Right lobe of liver (tissue), 6 donors: ENCODE measurements at regions not wholly inside any gene's neighbourhood (a gene's known extent, or its start where the extent isn't known, plus 50 kb on each side); places are given as distances from the start of the nearest gene placed in this dataset.

ENCODE experiments used
- ATAC-seq, 4 donors: fragments of 200-7000 bp; cut with Tn5 transposase; one replicate each; pipeline ENCODE4 v1.9.1; 2020; ENCODE audit warnings: mild to moderate bottlenecking in 4 of 4, moderate library complexity in 4 of 4
- DNase-seq, 3 donors: peaks; one replicate each; pipeline ENCODE4 v3.0.0-alpha.2; 2020
- H3K27ac ChIP-seq, 3 donors: fragments of 200-600 bp; one replicate each; pipeline ENCODE4 v1.8.0; 2022
- H3K27me3 ChIP-seq, 2 donors: fragments of 200-600 bp; one replicate each; pipeline ENCODE4 v1.8.0; 2022
- H3K36me3 ChIP-seq, 4 donors: fragments of 200-600 bp; sonication (generic) in 1 of 4; one replicate each; pipeline versions ENCODE4 v1.5.1 to v1.8.0; 2017 to 2022; ENCODE audit warnings: control low read depth in 1 of 4
- H3K4me1 ChIP-seq, 4 donors: fragments of 200-600 bp; sonication (generic) in 1 of 4; one replicate each; pipeline versions ENCODE4 v1.5.1 to v1.8.0; 2017 to 2022; ENCODE audit warnings: control low read depth in 1 of 4
- H3K4me3 ChIP-seq, 3 donors: fragments of 200-600 bp; one replicate each; pipeline ENCODE4 v1.8.0; 2022
- H3K9me3 ChIP-seq, 4 donors: fragments of 200-600 bp; sonication (generic) in 1 of 4; one replicate each; pipeline versions ENCODE4 v1.5.1 to v1.8.0; 2017 to 2022; ENCODE audit warnings: control low read depth in 1 of 4
- CTCF ChIP-seq, 4 donors: fragments of 200-600 bp in 3 of 4; fragments of 450-650 bp in 1 of 4; IDR thresholded peaks; one replicate each; pipeline versions ENCODE4 v1.5.1 to v1.8.0; 2016 to 2022; ENCODE audit warnings: antibody characterized with exemption in 4 of 4, mild to moderate bottlenecking in 2 of 4
- POLR2A ChIP-seq: fragments of 450-650 bp; IDR thresholded peaks from one replicate; pipeline ENCODE4 v1.6.1; 2017; ENCODE audit warnings: antibody characterized with exemption, mild to moderate bottlenecking
- whole genome bisulfite sequencing: methylation state at CpG from one replicate; pipeline ENCODE4 v1.1.6; 2018; ENCODE audit warnings: low coverage, low lambda C conversion rate; ENCODE audit not compliant: insufficient coverage; ENCODE audit errors: missing lambda C conversion rate; 5-methylcytosine and 5-hydroxymethylcytosine counted together
- intact Hi-C, 2 donors: fragments of 100-400 bp; cut with DNase I; formaldehyde crosslinking; loops; one replicate each; pipeline versions ENCODE4 v1.11.2 to v1.14.1; 2022
- donor health status: DM: no; HTN: yes; CAD: no.
- donor health status: DM: no; HTN: no; CAD: no.
- donor health status: DM: no; HTN: no; CAD: no.
- donor health status: DM: no; HTN: yes; CAD: no.
- donor health status: DM: no; HTN: yes; CAD: no.

DNA sequence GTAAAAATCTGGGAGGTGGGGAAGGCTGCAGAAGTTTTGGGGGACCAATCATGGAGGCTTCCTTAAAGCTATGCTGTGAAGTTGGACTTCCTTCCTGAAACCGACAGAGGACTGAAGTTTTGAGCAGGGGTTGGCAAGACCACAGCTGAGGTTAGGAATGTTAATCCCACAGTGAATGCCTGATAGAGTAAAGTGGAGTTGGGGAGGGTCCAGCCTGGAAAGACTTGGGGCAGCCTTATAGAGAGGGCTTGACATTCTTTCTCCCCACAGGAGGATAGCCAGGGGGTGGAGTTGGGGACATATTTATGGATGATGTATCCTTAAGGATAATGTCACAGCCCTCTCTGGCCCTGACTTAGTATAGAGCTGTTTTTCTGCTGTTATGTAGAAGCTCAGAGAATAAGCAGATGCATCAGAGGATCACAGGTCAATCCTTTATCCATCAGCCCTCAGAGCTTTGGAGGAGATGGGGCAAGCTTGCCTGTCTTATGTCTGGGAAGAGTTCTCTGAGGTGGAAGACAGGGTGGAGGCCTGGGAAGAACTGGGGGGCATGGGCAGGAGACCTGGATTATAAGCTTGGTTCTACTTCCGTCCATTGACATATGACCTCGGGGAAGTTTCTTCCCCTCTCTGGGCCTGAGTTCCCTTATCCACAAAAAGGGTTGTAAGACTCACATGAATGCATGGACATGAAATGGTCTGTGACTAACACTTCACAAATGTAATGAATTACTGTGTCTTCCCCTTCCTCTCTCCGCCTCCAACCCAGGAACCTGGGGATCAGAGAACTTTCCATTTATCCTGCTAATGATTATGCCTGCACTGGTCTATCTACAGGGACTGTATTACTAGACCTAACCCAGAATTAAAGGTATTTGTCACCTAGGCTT is 317.8 kb downstream of the MIAT start:
- ATAC-seq (no peak), DNase-seq (no peak)
- H3K27me3 ChIP-seq, result no peaks in the 10 kb centered on the region
- H3K36me3 ChIP-seq, result no peaks in the 10 kb centered on the region
- intact Hi-C loops, result no loop called here
- no peak overlapping the region for H3K27ac ChIP-seq
- no peak overlapping the region for H3K4me3 ChIP-seq
- 46% methylated on average over 4 of the region's 4 CpGs for WGBS
- no peak for TF ChIP-seq CTCF (IDR thresholded peaks at IDR 0.05)
- TF ChIP-seq POLR2A, result no peak
- H3K9me3 ChIP-seq, result no peaks in the 10 kb centered on the region
- H3K4me1 ChIP-seq, result no peaks in the 10 kb centered on the region

DNA sequence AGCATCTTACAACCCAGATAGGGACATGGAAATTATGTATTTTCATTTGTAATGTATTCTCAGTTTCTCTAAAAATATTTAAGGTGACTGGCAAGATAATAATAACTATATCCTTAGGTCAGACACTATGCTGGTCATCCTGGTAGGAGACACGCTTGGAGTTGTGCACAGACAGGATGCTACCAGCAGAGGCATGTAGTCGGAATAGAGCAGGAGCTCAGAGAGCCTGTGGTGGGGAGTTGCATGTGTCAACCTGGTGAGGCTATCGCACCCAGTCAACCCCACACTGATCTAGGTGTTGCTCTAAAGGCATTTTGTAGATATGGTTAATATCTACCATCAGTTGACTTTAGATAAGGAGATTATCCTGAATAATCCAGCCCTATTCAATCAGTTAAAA is 318.5 kb downstream of the MIAT start:
- no peak for TF ChIP-seq CTCF (IDR thresholded peaks at IDR 0.05)
- TF ChIP-seq POLR2A, result no peak
- Histone ChIP-seq H3K27me3 (no peaks in the 10 kb centered on the region), H3K9me3 (no peaks in the 10 kb centered on the region), H3K27ac (no peak overlapping the region), H3K4me1 (no peaks in the 10 kb centered on the region), H3K36me3 (no peaks in the 10 kb centered on the region), H3K4me3 (no peak overlapping the region)
- DNase-seq (no peak), ATAC-seq (no peak)
- intact Hi-C loops, result no loop called here
- 59% methylated on average over 2 of the region's 3 CpGs for WGBS

- Histone ChIP-seq H3K4me1 (no peaks in the 10 kb centered on the region), H3K9me3 (no peaks in the 10 kb centered on the region), H3K4me3 (no peak overlapping the region), H3K36me3 (no peaks in the 10 kb centered on the region), H3K27ac (no peak overlapping the region), H3K27me3 (no peaks in the 10 kb centered on the region)
- intact Hi-C loops, result no loop called here
- TF ChIP-seq POLR2A (no peak), CTCF (IDR thresholded peaks at IDR 0.05) (no peak)
- no peak for ATAC-seq
- DNase-seq, result no peak
- 42% methylated on average over 5 of the region's 5 CpGs for WGBS
These were observed 320.5 kb downstream of the MIAT start for GRCh38 chr22:26977741-26978376.

DNA sequence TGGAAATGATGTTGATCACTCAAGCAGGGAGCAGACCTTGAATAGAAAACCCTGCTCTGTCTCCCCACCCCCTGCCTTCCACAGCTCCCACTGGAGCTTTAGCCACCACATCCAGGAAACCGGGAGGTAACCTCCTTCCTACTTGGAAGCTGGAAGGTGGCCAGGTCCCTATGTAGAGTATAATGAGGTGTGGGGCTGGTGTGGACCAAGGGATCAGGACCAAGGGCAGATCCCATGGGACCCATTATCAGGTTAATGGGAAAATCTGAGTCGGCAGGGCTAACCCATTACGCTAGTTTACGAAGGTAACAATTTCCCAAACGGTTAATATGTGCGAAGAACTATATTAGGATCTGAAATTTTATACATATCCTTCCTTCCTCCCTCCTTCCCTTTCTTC is 321.9 kb downstream of the MIAT start:
- intact Hi-C loops, result no loop called here
- no peak overlapping the region for H3K27ac ChIP-seq
- 44% methylated on average over 6 of the region's 6 CpGs for WGBS
- no peak for TF ChIP-seq POLR2A
- no peak for TF ChIP-seq CTCF (IDR thresholded peaks at IDR 0.05)
- ATAC-seq (no peak), DNase-seq (no peak)
- no peaks in the 10 kb centered on the region for H3K4me1 ChIP-seq
- no peaks in the 10 kb centered on the region for H3K27me3 ChIP-seq
- no peaks in the 10 kb centered on the region for H3K36me3 ChIP-seq
- H3K9me3 ChIP-seq, result no peaks in the 10 kb centered on the region
- H3K4me3 ChIP-seq, result no peak overlapping the region
